GM19463 (cell line): ENCODE measurements at regions not wholly inside any gene's neighbourhood (a gene's known extent, or its start where the extent isn't known, plus 50 kb on each side); places are given as distances from the start of the nearest gene placed in this dataset.

ENCODE experiments used
- ATAC-seq: cut with Tn5 transposase; IDR thresholded peaks from one replicate; pipeline ENCODE4 v1.9.1; 2021; ENCODE audit warnings: mild to moderate bottlenecking, moderate library complexity; ENCODE audit not compliant: unreplicated experiment

- no peak for ATAC-seq
Observed at GRCh38 chr12:107396991-107397390, 288.6 kb upstream of the PWP1 start.

DNA sequence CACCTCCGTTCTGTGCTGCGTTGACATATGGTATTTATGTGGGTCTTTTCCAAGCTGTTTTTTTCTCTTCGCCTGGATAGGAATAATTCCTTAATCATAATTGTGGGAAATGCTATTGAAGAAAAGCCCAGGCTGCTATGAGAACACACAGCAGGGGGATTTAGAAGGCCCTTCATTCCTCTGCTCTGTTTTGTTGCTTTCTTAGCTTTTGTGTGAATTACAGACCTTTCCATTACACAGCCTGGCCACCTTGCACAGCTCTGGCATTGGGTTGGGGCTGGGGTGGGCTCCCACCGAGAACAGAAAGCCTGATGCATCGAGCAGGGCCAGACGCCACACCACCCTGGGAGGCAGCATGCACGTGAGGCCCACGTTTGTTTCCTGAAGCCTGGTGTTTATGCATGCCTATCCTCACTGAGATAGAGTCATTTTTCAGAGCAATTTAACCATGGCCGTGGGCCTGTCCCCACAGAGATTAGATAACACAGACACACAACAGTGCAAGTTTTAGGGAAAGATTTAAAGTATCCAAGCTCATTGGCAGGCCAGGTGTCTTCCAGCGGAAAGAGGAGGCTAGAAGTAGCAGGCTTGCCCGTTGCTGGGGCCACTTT lies 287.6 kb upstream of the PWP1 start:
- no peak for ATAC-seq

DNA sequence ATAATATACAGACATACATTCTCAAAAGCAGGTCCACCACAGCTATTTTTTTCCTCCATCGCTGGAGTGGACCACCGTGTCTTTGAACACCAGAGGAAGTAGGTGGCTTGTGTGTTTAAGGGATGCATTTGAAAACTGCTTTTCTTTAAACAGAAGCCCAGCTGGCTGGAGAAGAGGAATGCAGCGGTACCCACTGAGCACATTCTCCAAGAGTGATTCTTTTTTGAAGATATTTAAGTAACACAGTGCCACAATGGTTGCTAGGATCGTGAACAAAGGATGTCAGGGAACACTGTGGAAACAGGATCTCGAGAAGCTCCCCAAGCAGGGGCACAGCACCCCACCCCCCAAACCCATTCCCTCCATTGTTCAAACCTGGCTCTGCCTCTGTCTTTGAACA lies 286.6 kb upstream of the PWP1 start:
- ATAC-seq, result no peak

DNA sequence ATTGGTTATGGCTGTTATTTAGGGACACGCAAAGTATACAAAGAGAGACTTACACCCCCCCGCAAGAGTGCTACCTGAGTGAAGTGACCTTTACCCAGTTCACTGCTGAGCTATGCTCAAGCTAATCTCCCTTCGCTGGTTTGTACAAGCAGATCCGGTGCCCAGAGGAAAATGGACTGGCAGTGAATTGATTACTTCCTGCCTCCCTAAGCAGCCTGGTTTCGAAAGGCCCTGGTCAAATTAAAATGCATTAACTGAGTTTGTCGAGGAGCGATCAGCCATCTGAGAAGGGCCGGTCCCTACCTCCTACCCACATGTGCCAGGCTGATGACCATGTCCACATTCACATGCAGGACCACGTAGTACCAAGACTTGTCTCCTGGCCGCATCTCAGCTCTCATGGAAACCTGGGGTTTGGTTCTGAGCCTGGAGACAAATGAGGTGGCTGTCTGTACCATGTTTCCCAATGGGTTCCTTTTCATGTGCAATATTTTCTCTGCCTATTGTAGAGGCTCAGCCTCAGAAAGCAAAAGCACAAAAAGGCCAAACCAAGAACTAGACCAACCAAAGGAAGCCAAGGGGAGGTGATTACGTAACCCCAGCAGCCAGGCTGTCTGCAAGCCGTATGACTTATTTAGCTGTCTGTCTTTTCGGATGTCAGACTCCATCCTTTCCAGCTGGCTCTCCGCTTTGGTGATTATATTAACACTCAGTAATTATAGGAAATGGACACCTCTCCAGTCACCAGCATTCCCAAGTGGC lies 284.7 kb upstream of the PWP1 start:
- no peak for ATAC-seq

GRCh38 chr12:107402041-107403022 lies 283.3 kb upstream of the PWP1 start:
- no peak for ATAC-seq

- ATAC-seq, result no peak
Observed at GRCh38 chr12:107404981-107405380, 280.6 kb upstream of the PWP1 start.

- no peak for ATAC-seq
Observed at GRCh38 chr12:107405436-107405835, 280.2 kb upstream of the PWP1 start.

- ATAC-seq, result no peak
Observed at GRCh38 chr12:107406932-107407331, 278.7 kb upstream of the PWP1 start.

GRCh38 chr12:107411792-107412535 lies 273.6 kb upstream of the PWP1 start:
- no peak for ATAC-seq

DNA sequence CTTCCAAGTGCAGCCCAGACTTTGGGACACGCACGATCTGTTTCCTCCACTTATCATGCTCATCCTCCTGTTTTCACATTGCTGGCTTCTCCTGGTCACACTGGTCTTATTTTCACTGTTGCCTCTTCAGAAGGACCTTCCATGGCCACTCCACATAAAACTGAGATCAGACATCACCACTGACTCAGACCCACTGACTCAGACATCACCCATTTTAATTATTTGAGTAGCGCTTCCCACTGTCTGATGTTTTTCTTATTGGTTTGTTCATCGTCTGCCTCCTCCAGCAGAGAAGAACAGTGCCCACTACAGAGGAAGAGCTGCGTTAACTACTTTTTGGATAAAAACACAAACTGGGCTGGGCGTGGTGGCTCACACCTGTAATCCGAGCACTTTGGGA lies 270.5 kb upstream of the PWP1 start:
- ATAC-seq, result no peak

GRCh38 chr12:107415834-107416233 lies 269.8 kb upstream of the PWP1 start:
- no peak for ATAC-seq

GRCh38 chr12:107417004-107417403 lies 268.6 kb upstream of the PWP1 start:
- ATAC-seq, result no peak

- ATAC-seq, result no peak
Observed at GRCh38 chr12:107418981-107419380, 266.6 kb upstream of the PWP1 start.

DNA sequence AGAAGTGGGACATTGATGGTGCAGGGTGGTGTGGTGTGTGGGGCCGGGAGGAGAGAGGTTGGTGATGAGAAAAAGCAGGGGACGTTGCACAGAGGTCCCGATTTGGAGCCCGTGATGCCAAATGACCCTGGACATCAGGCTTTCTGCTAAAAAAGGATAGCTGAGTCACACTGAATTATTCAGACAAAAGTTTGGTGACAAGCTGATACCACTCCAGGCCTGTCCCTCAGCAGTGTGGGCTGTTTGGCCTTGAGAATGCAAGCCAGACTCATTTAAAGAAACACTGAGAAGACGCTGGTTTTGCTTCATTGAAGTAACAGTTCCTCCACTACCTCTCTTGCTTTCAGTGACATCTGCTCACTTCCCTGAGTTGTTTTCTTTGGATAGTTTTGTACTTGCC lies 262.1 kb upstream of the PWP1 start:
- no peak for ATAC-seq

DNA sequence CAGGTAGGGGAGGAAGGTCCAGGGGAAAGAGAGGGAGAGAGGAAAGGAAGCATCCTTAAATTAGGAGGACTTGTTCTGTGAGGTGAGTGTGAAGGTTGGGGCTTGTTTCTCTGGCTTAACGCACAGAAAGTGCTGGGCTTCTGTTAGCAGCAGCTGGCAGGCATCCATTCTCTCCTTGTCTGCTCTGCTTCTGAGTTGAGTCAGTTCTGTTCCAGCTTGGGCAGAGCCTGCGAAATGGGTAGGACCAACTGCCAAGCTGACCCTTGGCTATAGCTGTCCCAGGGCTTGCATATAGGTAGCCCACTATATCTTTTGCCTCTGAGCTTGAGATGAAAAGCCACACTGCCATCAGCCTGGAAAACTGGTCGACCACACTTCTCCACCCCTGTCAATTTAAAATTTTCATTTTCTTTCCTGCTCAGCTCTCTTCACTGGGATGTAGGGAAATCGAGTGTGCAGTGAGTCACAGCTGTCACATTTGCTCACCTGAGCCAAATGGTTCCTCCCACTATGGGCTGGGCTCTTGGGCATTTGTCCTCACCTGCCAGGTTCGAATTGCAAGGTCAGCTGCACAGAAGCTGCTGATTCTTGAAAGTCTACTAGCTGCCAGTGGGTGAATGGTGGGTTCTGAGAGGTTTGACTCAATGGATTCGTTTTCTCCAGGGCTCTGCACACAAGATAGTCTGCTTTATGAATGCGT lies 256.4 kb upstream of the PWP1 start:
- no peak for ATAC-seq

DNA sequence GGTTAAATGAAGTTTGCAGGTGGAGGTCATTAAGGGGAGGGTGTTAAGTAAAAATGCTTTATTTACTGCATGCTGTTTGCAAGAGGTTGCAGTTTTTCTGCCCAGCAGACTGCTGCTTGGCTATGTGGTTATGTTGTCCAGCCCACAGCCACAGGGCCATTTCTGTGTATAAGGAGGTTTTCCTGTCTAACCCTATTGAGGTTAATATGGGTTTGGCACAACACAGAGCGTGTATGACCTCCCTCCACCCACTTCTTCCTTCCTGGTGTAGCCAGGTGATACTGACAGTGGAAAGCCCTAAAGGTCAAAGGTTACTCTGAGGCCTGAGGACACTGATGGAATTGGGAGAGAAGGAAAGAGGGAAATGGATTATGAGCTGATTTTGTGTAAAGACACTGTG lies 253.7 kb upstream of the PWP1 start:
- no peak for ATAC-seq

DNA sequence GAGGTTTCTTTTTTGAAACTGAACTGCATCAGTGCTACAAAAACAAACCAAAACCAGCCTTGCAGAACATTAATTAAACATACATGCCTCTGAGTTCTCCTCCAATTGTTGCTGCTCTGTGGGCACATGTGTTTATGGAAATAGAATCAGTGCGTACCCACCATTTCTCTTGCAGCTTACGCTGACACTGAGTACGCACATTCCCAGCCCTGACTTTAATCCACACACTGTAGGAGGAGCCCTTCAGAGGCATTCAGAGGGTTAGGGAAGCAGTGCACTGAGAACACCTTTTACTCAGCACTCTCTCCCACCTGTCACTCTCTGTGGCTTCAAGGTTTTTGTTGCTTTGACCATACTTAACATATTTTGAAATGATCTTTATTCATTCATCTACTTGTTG lies 250.5 kb upstream of the PWP1 start:
- ATAC-seq, result no peak

GRCh38 chr12:107435520-107435919 lies 250.1 kb upstream of the PWP1 start:
- no peak for ATAC-seq

DNA sequence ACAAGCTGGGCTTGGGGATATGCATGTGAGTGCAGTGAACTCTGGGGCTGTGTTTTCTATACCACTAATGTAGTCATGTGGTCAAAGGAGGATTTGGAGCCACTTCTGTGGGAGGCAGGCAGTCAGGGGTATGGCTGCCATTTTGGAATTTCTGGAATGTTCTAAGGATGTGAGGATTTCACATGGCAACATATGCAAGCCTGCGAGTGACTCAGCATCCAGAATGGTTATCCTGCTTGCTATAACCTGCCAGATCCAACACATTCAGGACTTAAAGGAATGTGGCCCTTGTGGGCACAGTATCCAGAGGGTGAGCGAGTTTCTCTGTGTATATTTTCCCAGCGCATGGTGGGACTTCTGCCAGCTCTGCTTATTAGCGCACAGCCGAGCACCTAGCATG lies 249.2 kb upstream of the PWP1 start:
- ATAC-seq, result no peak

- ATAC-seq, result no peak
Observed at GRCh38 chr12:107436836-107437235, 248.8 kb upstream of the PWP1 start.
